OCI-LY7 (cell line): ENCODE measurements at regions not wholly inside any gene's neighbourhood (a gene's known extent, or its start where the extent isn't known, plus 50 kb on each side); places are given as distances from the start of the nearest gene placed in this dataset.

Source experiments
- BruUV-seq: library from RNA; stranded (reverse); fragments of 400-500 nt; replicated peaks from 2 replicates; lab custom pipeline; 2021; lab: Mats Ljungman, UMichigan
- CTCF ChIA-PET: fragments of 300-600 bp; sonication (Branson Sonifier 250); formaldehyde crosslinking; loops from one replicate; lab custom pipeline; 2022; ENCODE audit warnings: antibody characterized with exemption; ENCODE audit not compliant: unreplicated experiment; lab: Charles Lee
- POLR2A ChIA-PET: fragments of 300-600 bp; sonication (Branson Sonifier 250); formaldehyde crosslinking; loops from one replicate; lab custom pipeline; 2022; ENCODE audit warnings: antibody characterized with exemption; lab: Charles Lee
- DNase-seq: peaks from one replicate; pipeline ENCODE4 v3.0.0-alpha.2; 2015; ENCODE audit warnings: low spot score
- H2AFZ ChIP-seq: fragments of 200-600 bp; sonication (generic), shearing (Covaris generic); 2 replicates; pipeline ENCODE4 v1.6.1; 2014; ENCODE audit warnings: mild to moderate bottlenecking, antibody characterized with exemption, low read length, moderate library complexity
- H3K27ac ChIP-seq: fragments of 200-600 bp; sonication (generic); 2 replicates; pipeline ENCODE4 v1.5.1; 2014; ENCODE audit warnings: mixed run types, low read depth, mild to moderate bottlenecking, moderate library complexity, low read length, inconsistent platforms; ENCODE audit not compliant: poor library complexity, severe bottlenecking
- H3K36me3 ChIP-seq: fragments of 200-600 bp; sonication (generic); 2 replicates; pipeline ENCODE4 v1.6.1; 2014; ENCODE audit warnings: mild to moderate bottlenecking, antibody characterized with exemption, low read length, moderate library complexity, mixed read lengths; ENCODE audit not compliant: insufficient read depth
- H3K4me1 ChIP-seq: fragments of 200-600 bp; sonication (generic); 2 replicates; pipeline ENCODE4 v1.5.1; 2014; ENCODE audit warnings: mild to moderate bottlenecking, low read length; ENCODE audit not compliant: insufficient read depth, poor library complexity, severe bottlenecking
- H3K4me2 ChIP-seq: fragments of 200-600 bp; sonication (generic); 2 replicates; pipeline ENCODE4 v1.6.1; 2014; ENCODE audit warnings: mild to moderate bottlenecking, low read length
- H3K4me3 ChIP-seq: fragments of 200-600 bp; sonication (generic); 2 replicates; pipeline ENCODE4 v1.5.1; 2014; ENCODE audit warnings: mild to moderate bottlenecking, low read depth, low read length; ENCODE audit not compliant: poor library complexity, severe bottlenecking
- H3K79me2 ChIP-seq: fragments of 200-600 bp; sonication (generic); 2 replicates; pipeline ENCODE4 v1.6.1; 2016; ENCODE audit warnings: low read depth, mild to moderate bottlenecking, low read length, moderate library complexity, mixed read lengths; ENCODE audit not compliant: insufficient read depth
- H3K9me2 ChIP-seq: fragments of 200-600 bp; sonication (generic); 2 replicates; pipeline ENCODE4 v1.6.1; 2016; ENCODE audit warnings: mild to moderate bottlenecking, low read length, mixed read lengths; ENCODE audit not compliant: insufficient read depth
- H3K9me3 ChIP-seq: fragments of 200-600 bp; sonication (generic); 2 replicates; pipeline ENCODE4 v1.6.1; 2014; ENCODE audit warnings: mild to moderate bottlenecking, mixed run types, low read length, mixed read lengths
- H4K20me1 ChIP-seq: fragments of 200-600 bp; sonication (generic); 2 replicates; pipeline ENCODE4 v1.6.1; 2014; ENCODE audit warnings: mild to moderate bottlenecking, antibody characterized with exemption, low read length, moderate library complexity, mixed read lengths; ENCODE audit not compliant: insufficient read depth
- CTCF ChIP-seq: fragments of 200-600 bp; sonication (generic); conservative IDR thresholded peaks from 2 replicates; pipeline ENCODE4 v1.5.1; 2014; ENCODE audit warnings: mild to moderate bottlenecking, antibody characterized with exemption, low read length, moderate library complexity, mixed read lengths
- EZH2phosphoT487 ChIP-seq: fragments of 200-600 bp; sonication (generic); IDR thresholded peaks from 2 replicates; pipeline ENCODE4 v1.6.1; 2018; ENCODE audit warnings: low read depth, borderline replicate concordance, mild to moderate bottlenecking, mixed run types, antibody characterized with exemption, low read length, moderate library complexity, mixed read lengths
- intact Hi-C: fragments of 100-400 bp; cut with micrococcal nuclease; formaldehyde crosslinking; loops from one replicate; pipeline ENCODE4 v1.10.0; 2022; ENCODE audit not compliant: unreplicated experiment

- H3K9me2 ChIP-seq, result no peaks in the 10 kb centered on the region
- no peaks in the 10 kb centered on the region for H3K79me2 ChIP-seq
- H4K20me1 ChIP-seq, result no peaks in the 10 kb centered on the region
- no peak overlapping the region for H2AFZ ChIP-seq
- DNase-seq, result no peak
- no peak overlapping the region for H3K27ac ChIP-seq
- H3K4me1 ChIP-seq, result no peaks in the 10 kb centered on the region
- H3K4me3 ChIP-seq, result no peak overlapping the region
- no peaks in the 10 kb centered on the region for H3K9me3 ChIP-seq
- ChIA-PET POLR2A (no interaction called here), CTCF (no interaction called here)
- no peaks in the 10 kb centered on the region for H3K36me3 ChIP-seq
- intact Hi-C loops, result no loop called here
- BruUV-seq, result no TSS peak
- no peak overlapping the region for H3K4me2 ChIP-seq
- TF ChIP-seq EZH2phosphoT487 (no peak), CTCF (no peak)
Observed at GRCh38 chr10:64497306-64497705, 976.1 kb downstream of the REEP3 start.

GRCh38 chr10:64501807-64502206 lies 980.6 kb downstream of the REEP3 start:
- Histone ChIP-seq H2AFZ (no peak overlapping the region), H3K9me3 (no peaks in the 10 kb centered on the region), H3K4me1 (no peaks in the 10 kb centered on the region), H3K4me2 (no peak overlapping the region), H3K9me2 (no peaks in the 10 kb centered on the region), H3K27ac (no peak overlapping the region), H4K20me1 (no peaks in the 10 kb centered on the region), H3K79me2 (no peaks in the 10 kb centered on the region), H3K4me3 (no peak overlapping the region), H3K36me3 (no peaks in the 10 kb centered on the region)
- POLR2A ChIA-PET, result interaction anchor here (0.6 to 1.5 kb wide), 3 partner anchors 51 to 697 kb away, joined by 3 read pairs; no protein-coding TSS in a partner anchor
- TF ChIP-seq CTCF, result no peak
- no TSS peak for BruUV-seq
- intact Hi-C loops, result no loop called here
- CTCF ChIA-PET, result no interaction called here
- no peak for DNase-seq

- CTCF ChIA-PET, result no interaction called here
- TF ChIP-seq EZH2phosphoT487, result no peak
- no peak overlapping the region for H3K4me3 ChIP-seq
- BruUV-seq, result no TSS peak
- H3K4me1 ChIP-seq, result no peaks in the 10 kb centered on the region
- DNase-seq, result no peak
- H3K4me2 ChIP-seq, result no peak overlapping the region
- no peaks in the 10 kb centered on the region for H3K9me2 ChIP-seq
- H3K36me3 ChIP-seq, result no peaks in the 10 kb centered on the region
- no peaks in the 10 kb centered on the region for H3K79me2 ChIP-seq
- no peaks in the 10 kb centered on the region for H3K9me3 ChIP-seq
- H4K20me1 ChIP-seq, result no peaks in the 10 kb centered on the region
- H3K27ac ChIP-seq, result no peak overlapping the region
- intact Hi-C loops, result no loop called here
- POLR2A ChIA-PET, result interaction anchor here (0.6 kb wide), 1 partner anchor 1756 kb away, joined by 3 read pairs; no protein-coding TSS in a partner anchor
- H2AFZ ChIP-seq, result no peak overlapping the region
Observed at GRCh38 chr10:64502936-64503335, 981.7 kb downstream of the REEP3 start.
